IPS-NIHi11 (cell line): ENCODE measurements at regions not wholly inside any gene's neighbourhood (a gene's known extent, or its start where the extent isn't known, plus 50 kb on each side); places are given as distances from the start of the nearest gene placed in this dataset.

Experiments
- DNase-seq: peaks from one replicate; pipeline ENCODE4 v3.0.0; 2012; ENCODE audit warnings: mixed read lengths, low spot score

DNA sequence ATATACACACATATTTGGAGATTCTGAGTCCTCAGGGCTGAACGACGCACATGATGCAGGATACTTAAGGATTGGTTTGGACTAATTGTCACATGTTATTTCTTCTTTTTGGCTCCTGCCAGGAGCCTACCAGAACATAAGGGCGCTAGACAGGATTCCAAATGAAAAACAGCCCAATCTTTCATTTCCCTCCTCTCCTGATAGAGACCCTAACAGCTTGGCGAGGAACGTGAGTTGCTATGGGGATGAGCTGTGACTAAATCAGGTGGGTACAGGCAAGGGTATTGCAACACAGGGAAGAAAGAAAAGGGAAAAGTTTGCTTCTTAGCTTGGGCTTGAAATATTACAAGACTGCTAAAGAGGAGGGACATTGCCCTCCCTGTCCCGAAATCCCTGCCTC lies 109.9 kb downstream of the AIPL1 start:
- no peak for DNase-seq

DNA sequence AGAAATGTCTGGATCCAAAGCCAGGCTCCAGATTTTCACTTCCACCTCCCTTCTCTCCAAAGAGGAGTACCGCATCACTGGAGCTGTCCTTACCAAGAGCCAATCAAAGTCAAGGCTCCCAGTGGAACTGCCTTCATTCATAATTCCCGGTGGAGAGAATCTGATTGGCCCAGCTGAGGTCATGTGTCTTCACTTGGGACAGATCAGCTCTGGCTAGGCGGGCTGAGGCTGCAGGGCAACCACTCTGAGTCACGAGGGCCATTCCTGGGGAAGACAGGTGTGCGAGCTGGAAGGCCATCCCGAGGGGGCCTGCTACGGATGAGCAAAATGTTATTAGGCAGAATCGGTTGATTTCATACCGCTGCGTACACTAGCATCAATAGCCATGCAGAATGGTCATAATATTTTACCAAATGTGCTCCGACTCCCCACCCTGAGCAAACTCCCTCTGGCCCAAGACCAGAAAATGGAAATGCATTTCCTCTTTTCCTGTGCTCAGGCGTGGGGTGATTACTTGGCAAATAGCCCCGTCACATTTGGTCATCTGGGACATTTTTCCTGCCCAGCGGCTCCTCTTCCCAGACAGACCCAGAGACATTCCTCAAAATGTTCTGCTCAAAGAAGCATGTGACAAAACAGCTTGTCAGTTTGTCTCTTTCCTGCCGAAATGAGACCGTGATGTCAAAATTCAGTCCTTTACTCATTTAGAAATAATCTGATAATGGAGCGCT lies 111.1 kb downstream of the AIPL1 start:
- DNase-seq = peak; percentile 53

DNA sequence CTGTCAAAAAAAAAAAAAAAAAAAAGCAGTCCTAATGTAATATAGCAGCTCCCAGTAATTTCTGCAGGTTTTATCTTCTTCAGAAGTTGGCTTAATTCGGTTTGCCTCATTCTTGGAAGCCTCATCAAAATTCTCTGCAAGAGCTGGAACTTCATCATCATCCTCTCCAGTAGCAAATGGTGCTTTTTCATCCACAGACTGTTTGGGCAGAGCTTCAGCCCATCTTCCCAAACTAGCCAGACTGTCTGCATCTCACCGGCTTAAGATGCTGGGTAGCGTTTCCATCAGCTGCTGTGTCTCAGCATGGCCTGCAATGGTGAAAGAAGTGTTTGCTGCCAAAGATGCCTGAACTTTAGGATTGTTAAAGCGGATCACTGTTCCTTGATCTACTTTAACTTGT lies 112.6 kb downstream of the AIPL1 start:
- DNase-seq = no peak

DNA sequence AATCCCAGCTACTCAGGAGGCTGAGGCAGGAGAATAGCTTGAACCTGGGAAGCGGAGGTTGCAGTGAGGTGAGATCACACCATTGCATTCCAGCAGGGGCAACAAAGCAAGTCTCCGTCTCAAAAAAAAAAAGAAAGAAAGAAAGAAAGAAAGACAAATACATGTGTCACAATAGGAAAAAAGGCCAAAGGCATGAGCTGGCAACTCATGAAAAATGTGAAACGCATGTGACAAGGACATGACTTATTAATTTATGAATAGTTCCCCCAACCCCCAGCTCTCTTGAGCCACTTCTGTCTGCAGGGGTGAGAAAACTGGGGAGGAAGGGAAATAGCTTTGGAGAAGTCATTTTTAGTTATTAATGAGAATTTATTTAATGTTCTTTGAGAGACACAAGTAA lies 120.6 kb downstream of the AIPL1 start:
- DNase-seq = no peak

DNA sequence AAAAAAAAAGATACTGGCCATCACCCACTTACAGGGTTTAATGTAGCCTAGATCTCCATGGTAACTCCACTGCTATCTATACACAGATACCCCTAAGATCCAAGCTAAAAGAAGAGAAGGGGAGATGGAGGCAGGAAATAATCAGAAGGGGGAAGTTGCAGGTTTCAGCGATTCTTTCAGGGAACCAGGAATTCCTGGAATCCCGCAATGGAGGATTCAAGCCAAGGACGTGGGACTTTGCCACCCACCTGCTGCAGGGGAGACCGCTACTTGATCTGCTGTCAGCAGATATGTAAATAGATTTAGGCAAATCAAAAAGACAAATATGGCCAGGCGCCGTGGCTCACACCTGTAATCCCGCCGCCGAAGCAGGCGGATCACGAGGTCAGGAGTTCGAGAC lies 121.1 kb downstream of the AIPL1 start:
- DNase-seq = no peak

DNA sequence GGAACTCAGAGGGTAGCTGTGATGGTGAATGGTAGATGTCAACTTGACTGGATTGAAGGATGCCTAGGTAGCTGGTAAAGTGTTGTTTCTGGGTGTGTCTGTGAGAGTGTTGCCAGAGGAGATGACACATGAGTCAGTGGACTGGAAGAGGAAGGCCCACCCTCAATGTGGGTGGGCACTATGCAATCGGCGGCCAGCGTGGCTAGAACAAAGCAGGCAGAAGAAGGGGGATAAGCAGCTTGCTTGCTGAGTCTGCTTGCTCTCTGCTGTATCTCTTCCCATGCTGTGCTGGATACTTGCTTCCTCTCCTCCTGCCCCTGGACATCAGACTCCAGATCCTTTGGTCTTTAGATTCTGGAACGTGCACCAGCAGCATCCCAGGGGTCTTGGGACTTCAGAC lies 128.1 kb downstream of the AIPL1 start:
- no peak for DNase-seq

DNA sequence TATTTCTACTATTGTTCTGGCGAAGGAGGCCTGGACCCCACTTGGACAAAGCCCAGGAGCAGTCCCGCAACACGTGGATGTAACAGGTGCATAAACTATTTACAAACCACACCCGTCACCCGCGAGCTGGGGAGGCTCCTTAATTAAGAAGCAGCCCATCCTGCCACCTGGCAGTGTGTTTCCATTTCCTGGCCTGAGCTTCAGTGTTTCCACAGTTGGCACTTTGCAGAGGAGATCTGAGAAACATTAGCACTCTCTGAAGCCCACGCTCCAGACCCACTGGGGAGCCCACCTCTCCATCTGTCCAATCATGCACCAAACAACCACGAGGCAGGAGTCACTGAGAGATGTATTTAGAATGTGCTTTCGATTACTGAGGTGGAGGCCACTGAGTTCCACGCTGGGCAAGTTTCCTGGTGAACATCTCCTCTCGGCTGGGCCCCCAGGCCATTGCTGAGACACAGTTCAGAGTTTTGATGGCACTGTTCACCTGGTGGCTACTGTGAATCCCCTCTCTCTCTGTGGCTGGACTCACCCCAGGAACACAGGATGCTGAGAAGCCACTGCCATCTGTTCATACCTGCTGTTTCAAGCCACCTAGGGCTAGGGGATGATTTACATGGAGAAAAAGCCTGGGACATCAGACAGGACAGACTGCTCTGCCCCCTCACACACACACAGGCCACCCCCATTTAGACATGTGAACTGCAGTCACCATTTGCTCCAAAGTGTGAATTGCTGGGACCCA lies 129.1 kb downstream of the AIPL1 start:
- DNase-seq = no peak

DNA sequence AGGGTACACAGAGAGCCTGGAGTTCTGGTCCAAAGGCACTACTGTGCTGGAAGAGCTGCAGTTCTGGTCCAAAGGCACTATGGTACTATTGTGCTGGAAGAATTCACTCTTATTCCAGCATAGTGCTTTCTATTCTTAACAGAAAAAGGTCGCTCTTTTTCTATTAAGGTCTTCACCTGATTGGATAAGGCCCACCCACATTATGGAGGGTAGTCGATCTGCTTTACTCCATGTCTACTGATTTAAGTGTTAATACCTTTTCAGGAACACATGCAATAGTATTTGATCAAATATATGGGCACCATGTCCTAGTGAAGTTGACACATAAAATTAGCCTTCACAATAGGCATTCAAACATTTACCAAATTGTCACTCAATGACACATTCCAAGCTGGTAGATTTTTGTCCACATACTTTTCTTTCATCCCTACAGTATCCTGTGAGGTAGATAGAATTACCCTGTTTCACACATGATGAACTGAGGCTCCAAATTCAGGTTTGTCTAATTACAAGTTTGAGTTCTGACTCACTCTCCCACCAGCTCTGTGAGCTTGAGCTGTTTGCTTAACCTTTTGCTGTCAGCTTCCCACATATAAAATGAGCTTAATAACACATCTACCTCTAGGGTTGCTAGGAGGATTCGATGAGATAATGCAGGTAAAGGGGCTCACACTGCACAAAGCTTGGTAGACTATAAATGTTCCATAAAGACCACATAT lies 129.9 kb downstream of the AIPL1 start:
- DNase-seq = no peak

DNA sequence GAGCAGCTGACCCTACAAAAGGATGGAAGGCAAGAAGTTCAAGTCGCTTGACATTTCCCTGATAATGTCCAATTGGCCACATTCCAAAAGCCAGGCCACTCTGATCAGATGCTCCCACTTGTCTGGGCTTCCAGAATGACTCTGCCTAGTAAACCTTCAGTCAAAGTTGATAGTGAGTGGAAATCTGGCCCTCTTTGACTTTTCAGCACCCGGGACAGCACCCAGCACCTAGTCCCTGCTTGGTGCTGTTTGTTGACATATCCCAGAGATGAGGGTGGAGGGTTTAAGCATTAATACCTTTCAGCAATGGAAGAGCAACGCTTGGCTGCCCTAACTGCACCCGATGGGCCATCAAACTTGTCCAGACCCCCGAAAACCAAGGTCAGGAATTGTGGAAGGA lies 131.3 kb downstream of the AIPL1 start:
- peak; percentile 83 for DNase-seq

DNA sequence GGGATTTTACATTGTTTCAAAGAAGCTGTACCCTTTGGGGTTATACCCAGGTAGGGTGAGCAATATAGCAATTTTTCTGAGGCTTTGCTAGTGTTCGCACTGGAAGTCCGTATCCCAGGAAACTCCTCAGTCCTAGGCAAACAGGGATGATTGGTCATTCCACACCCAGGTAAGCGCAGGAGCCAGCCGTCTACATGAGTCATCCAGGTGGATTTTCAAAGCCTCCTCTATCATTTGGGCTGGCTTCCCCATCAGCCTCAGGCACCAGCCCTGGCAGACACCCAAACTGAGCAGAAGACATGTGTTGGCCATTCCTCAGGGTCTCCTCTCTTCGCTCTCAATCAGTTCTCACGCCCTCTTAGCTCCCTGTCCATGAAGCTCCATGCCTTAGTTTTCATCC lies 135.6 kb downstream of the AIPL1 start:
- no peak for DNase-seq

DNA sequence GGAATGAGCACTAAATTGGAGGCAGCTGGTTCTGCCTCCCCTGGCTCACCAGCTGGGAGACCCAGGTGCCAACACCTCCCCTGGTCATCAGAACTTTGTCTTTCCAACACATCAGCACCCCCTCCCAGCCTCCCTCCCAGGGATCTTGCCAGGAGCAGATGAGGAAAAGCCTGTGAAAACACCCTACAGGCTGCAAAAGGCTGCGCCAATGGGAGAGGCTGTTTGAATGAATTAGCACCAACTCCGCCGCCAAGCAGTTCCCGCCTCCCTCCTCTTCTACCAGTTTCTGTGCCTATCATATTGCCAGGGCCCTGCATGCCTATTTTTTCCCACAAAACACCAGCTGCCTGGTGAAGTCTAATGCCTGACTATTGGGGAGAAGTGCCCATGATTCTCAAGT lies 137.0 kb downstream of the AIPL1 start:
- no peak for DNase-seq

DNA sequence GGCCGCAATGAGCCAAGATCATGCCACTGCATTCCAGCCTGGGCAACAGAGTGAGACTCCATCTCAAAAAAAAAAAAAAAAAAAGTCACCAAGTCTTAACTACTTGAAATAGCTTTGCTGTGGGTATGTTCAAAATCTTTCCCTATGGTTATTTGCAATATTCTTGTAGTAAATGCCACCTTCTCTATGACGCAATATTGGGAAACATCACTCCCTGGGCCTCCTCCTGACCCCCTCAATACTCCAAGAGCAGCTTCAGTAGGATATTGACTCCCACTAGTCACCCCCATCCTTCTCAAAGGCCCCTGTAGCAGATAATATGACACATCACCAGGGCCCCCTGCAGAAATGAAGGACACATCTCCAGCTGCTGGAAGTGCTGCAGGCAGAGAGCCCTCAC lies 137.8 kb downstream of the AIPL1 start:
- DNase-seq = no peak

DNA sequence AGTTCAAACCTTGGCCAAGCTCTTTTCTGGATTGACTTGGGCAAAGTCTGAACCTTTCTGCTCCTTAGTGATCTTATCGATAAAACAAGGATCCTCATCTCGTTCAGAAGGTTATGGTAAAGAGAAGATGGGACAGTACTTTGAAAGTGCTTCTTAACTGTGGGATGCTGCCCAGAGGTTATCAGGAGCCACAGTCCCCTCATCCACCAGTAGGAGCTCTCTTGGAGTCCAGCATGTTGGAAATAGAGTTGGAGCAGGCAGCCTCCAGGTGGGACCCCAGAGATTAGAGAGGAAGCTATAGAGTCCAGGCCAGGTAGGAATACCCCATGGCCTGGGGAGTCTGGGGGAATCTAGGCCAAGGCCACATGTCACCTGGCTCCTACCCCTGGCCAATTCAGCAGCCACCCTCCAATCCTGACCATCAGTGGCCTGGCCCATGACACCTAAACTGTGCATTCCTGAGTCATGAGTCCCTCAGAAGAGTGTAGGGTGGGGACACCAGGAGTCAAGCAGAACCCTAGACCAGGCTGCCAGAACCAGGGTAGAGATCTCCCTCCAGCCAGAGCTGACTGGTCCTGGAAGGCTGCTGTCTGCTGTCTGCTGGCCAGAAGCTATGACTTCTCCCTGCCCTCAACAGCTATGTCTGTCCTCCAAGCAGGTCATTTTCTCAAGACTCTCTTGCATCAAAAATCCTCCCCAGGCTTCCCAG lies 144.3 kb downstream of the AIPL1 start:
- DNase-seq = no peak

DNA sequence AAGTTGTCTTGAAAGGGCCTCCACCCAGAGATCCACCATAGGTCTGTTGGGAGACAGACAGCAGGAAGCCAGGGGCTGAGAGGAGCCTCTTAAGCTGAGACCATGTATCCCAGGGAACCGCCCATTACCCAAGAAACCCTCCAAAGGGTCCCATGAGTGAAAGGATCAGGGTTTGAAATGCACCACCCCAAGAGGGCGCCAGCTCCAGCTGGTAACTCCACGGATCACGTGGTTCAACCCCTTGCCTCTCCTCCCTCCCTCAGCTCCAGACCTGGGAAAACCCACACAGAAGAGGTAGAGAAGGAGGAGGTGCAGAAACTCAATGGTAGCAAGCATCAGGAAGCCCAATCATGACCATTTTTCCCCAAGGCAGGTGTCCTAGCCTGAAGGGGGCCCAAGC lies 148.7 kb downstream of the AIPL1 start:
- DNase-seq = peak; percentile 26

DNA sequence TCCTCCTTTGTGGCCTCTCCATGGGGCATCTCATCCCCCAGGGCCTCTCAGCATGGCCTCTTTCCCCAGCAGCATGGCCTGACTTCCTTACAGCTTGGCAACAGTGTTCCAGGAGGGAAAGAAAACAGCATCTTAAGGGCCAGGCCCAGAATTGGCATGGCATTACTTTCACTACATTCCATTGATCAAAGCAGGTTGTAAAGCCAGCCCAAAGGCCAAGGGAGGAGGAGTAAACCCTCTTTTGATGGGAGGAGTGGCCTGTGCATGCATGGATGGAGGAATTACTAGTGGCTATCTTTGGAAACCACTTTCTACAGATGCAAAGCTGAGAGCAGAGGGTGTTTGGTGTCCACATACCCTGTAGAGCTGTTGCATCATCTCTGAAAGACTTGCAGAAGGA lies 149.4 kb downstream of the AIPL1 start:
- DNase-seq = no peak

DNA sequence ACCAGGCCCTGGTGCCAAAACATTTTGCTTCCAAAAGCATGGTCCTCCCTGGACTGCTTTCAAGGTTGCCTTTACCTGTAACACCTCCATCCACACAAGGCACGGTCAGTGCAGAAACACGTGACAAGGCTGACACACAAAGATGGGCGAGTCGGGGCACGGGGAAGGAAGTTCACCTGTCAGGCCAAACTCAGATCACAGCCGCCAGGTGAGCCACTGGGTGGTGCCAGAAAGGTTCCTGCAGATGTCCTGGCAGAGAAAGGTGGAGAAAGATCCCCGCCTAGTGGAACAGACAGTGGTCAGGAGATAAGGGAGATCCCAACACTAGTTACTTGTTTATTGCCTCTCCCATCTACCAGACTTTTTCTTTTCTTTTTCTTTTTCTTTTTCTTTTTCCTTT lies 155.3 kb downstream of the AIPL1 start:
- DNase-seq = peak; percentile 76

DNA sequence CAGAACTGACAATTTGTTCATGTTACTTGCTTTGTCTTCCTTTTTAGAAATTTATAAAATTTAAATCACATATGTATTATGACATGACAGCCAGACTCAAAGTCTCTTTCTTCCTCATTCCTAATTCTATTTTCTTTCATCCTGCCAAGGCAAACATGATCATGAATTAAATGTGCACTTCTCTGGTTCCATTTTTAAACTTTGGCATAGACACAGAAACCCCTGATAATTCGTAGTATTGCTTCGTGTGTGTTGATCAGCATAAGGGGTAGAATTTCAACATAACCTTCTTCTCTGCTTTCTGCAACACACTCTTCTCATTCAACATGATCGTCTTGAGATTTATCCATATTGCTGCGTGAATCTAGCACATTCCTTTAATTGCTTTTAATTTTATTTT lies 156.5 kb downstream of the AIPL1 start:
- no peak for DNase-seq

DNA sequence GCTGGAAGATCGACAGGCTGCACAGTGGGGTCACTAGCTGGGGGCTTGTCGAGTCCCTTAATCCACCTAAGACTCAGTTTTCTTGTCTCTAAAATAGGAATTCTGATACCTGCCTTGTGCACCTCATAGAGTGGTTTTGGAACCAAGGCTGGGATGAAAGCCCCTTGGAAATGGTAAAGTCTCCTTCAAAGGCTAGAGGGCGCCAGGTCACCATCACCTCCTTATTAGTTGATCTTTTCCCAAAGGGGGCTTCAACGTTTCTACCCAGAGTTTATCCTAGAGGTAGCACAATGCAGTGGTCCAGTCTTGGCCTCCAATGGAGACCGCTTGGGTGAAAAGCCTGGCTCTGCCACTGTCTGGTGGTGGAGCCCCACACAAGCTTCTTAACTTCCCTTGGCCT lies 158.2 kb downstream of the AIPL1 start:
- DNase-seq = peak; percentile 44

DNA sequence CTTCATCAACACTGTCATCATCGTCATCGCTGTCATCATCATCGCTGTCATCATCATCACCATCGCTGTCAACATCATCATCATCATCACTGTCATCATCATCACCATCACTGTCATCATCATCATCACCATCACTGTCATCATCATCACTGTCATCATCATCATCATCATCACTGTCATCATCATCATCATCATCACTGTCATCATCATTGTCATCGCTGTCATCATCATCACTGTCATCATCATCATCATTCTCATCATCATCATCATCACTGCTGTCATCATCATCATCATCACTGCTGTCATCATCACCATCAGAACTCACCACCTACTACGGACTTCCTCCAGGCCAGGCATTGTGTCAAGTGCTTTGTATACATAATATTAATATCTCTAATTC lies 160.6 kb downstream of the AIPL1 start:
- DNase-seq = no peak

DNA sequence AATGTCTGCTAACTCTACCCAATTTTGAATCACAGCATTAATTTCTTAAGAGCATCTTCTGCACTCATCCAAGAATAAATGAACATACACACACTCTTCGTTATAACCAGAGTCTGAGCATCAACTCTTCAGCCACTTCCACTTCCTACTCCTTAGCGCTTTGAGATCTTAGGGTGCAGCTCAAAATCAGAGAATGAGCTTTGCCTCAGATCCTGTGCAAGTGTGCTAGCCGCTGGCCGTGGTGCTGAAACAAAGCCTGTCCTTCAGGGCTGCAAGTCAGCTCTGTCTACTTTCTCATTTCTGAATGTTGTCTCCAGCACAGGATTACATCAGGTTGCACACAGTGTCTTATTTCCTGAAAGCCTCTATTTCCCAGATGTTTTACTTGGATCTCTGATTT lies 165.4 kb downstream of the AIPL1 start:
- DNase-seq = peak; percentile 81

DNA sequence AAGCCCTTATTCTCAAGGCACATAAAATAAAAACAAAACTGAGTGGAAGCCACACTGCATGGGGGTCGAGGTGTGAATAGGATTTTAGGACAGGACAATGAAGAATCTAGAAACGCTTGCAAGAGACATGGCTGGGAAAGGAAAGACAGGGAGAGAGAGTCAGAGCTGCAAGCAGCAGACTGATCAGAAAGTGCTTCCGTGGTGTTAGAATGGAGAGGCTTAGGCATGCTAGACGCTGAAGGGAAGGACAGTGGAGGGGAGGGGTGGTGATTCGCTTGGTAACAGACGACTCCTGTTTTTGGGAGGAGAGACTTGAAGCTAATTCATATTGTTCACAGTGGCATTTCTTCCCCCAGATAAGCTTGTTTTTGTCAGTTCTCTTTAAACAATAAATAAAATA lies 173.5 kb downstream of the AIPL1 start:
- no peak for DNase-seq

DNA sequence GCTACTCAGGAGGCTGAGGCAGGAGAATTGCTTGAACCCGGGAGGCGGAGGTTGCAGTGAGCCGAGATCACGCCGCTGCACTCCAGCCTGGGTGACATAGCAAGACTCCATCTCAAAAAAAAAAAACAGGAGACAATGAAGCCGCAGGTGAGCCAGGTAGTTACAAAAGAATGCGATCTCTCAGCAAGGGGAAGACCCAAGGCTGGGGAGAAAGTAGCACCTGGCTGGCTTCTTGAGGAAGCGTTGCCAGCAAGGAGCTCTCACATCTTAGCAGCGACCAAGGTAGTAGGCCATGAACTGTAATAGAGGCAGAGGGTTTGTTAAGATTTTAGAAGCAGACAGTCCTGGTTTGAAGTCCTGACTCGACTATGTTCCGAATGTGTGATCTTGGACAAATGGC lies 175.0 kb downstream of the AIPL1 start:
- DNase-seq = no peak

DNA sequence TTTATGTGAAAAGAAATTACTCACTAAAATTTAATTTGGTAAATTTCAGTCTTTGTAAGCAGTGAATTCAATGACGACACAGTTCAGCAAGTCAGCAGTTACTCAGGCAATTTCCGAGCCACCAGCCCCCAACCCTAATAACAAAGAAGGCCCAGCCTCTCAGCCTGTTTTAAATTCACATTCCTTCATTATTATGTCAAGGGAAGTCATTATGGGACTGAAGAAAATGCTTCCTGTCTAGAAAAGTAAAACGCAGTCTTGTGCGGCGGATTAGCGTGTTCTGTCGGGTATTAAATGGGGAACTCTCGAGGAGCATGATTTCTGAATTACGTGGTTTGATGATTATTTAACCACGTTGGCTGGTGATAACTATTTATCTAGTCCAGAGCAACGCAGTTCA lies 177.6 kb downstream of the AIPL1 start:
- DNase-seq = no peak
